ENCODE measurements at regions not wholly inside any gene's neighbourhood (a gene's known extent, or its start where the extent isn't known, plus 50 kb on each side); places are given as distances from the start of the nearest gene placed in this dataset.

DNA sequence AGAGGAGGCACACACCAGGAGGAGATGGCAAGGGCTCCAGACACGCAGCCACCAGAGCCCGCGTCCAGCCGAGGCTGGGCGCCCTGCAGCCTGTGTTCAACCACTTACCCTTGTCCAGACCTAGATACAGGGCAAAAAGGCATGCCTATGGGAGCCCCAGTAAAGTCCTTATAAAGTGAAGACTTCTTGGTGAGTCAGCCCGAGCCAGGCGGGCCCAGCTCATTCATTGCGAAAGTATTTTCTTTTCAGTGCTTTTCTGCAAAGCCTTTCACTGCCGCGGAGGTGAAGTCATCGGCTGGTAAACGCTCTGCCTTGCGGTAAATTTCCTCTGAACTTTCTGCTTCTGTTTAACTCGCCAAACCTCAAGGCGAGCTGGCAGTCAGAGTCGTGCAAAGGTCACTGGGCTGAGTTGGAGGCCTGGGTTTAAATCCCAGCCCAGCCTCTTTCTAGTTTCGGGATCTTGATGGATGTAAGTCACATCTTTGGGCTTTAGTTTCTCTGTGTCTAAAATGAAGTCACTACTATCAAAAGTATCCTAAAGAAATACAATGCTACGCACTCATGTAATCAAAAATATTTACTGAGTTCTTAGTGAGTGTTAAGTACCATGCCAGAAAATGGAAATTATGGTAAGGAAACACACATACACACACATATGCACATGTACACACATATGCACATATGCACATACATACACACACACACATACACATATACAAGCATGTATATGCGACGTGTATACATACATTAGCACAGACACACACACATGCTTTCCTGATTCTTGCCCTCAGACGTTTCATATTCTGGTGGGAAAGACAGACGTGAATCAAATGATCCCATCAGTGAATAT, 54.7 kb upstream of the IFFO2 start (continued):
- no peak for TF ChIP-seq SCMH1 (CRISPR knock-in tag; IDR thresholded peaks at IDR 0.05; ENCODE audit: borderline replicate concordance)
- TF ChIP-seq ZNF274 (CRISPR knock-in tag; IDR thresholded peaks at IDR 0.05), result no peak
- no peak for TF ChIP-seq NR1H2 (CRISPR knock-in tag; IDR thresholded peaks at IDR 0.05; ENCODE audit: borderline replicate concordance, low read depth)
- TF ChIP-seq ZBTB7B (CRISPR knock-in tag; IDR thresholded peaks at IDR 0.05), result peak; percentile 81
- no peak for TF ChIP-seq ZNF724P (CRISPR knock-in tag; IDR thresholded peaks at IDR 0.05; ENCODE audit: borderline replicate concordance)
- peak; percentile 66 for TF ChIP-seq FOXA3 (CRISPR knock-in tag; IDR thresholded peaks at IDR 0.05)
- TF ChIP-seq ASH2L (IDR thresholded peaks at IDR 0.05; ENCODE audit: insufficient read length, low read depth, low read length), result peak; percentile 25
- TF ChIP-seq GABPA (IDR thresholded peaks at IDR 0.05; ENCODE audit: low read depth, low read length), result no peak
- TF ChIP-seq GABPA (CRISPR knock-in tag; IDR thresholded peaks at IDR 0.05; ENCODE audit: low read depth), result no peak
- TF ChIP-seq FIP1L1 (IDR thresholded peaks at IDR 0.05; ENCODE audit: borderline replicate concordance, insufficient read depth, low read depth, low read length), result no peak
- peak; percentile 40; the same call in 1 of the 2 replicates for TF ChIP-seq SP5 (CRISPR knock-in tag; IDR thresholded peaks at IDR 0.05; ENCODE audit: borderline replicate concordance, low read depth)
- TF ChIP-seq FOXJ3 (CRISPR knock-in tag; IDR thresholded peaks at IDR 0.05; ENCODE audit: borderline replicate concordance), result no peak
- TF ChIP-seq JDP2 (CRISPR knock-in tag; IDR thresholded peaks at IDR 0.05; ENCODE audit: borderline replicate concordance), result no peak
- TF ChIP-seq ZNF496 (CRISPR knock-in tag; IDR thresholded peaks at IDR 0.05; ENCODE audit: insufficient replicate concordance), result no peak
- TF ChIP-seq ZNF292 (CRISPR knock-in tag; IDR thresholded peaks at IDR 0.05; ENCODE audit: borderline replicate concordance, low read depth), result no peak
- TF ChIP-seq, protein P1, sequence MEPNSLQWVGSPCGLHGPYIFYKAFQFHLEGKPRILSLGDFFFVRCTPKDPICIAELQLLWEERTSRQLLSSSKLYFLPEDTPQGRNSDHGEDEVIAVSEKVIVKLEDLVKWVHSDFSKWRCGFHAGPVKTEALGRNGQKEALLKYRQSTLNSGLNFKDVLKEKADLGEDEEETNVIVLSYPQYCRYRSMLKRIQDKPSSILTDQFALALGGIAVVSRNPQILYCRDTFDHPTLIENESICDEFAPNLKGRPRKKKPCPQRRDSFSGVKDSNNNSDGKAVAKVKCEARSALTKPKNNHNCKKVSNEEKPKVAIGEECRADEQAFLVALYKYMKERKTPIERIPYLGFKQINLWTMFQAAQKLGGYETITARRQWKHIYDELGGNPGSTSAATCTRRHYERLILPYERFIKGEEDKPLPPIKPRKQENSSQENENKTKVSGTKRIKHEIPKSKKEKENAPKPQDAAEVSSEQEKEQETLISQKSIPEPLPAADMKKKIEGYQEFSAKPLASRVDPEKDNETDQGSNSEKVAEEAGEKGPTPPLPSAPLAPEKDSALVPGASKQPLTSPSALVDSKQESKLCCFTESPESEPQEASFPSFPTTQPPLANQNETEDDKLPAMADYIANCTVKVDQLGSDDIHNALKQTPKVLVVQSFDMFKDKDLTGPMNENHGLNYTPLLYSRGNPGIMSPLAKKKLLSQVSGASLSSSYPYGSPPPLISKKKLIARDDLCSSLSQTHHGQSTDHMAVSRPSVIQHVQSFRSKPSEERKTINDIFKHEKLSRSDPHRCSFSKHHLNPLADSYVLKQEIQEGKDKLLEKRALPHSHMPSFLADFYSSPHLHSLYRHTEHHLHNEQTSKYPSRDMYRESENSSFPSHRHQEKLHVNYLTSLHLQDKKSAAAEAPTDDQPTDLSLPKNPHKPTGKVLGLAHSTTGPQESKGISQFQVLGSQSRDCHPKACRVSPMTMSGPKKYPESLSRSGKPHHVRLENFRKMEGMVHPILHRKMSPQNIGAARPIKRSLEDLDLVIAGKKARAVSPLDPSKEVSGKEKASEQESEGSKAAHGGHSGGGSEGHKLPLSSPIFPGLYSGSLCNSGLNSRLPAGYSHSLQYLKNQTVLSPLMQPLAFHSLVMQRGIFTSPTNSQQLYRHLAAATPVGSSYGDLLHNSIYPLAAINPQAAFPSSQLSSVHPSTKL (CRISPR knock-in tag; IDR thresholded peaks at IDR 0.05), result peak; percentile 94
- TF ChIP-seq SATB2 (CRISPR knock-in tag; IDR thresholded peaks at IDR 0.05), result no peak
- no peak for TF ChIP-seq RNF2 (conservative IDR thresholded peaks at IDR 0.05; ENCODE audit: low read depth)
- TF ChIP-seq SSRP1 (CRISPR knock-in tag; IDR thresholded peaks at IDR 0.05), result no peak
- no peak for TF ChIP-seq ZNF136 (CRISPR knock-in tag; IDR thresholded peaks at IDR 0.05; ENCODE audit: low read depth)
- TF ChIP-seq CHD2 (IDR thresholded peaks at IDR 0.05; ENCODE audit: low read depth, low read length), result no peak
- no peak for TF ChIP-seq ZNF550 (CRISPR knock-in tag; IDR thresholded peaks at IDR 0.05; ENCODE audit: borderline replicate concordance)
- TF ChIP-seq, protein P2, sequence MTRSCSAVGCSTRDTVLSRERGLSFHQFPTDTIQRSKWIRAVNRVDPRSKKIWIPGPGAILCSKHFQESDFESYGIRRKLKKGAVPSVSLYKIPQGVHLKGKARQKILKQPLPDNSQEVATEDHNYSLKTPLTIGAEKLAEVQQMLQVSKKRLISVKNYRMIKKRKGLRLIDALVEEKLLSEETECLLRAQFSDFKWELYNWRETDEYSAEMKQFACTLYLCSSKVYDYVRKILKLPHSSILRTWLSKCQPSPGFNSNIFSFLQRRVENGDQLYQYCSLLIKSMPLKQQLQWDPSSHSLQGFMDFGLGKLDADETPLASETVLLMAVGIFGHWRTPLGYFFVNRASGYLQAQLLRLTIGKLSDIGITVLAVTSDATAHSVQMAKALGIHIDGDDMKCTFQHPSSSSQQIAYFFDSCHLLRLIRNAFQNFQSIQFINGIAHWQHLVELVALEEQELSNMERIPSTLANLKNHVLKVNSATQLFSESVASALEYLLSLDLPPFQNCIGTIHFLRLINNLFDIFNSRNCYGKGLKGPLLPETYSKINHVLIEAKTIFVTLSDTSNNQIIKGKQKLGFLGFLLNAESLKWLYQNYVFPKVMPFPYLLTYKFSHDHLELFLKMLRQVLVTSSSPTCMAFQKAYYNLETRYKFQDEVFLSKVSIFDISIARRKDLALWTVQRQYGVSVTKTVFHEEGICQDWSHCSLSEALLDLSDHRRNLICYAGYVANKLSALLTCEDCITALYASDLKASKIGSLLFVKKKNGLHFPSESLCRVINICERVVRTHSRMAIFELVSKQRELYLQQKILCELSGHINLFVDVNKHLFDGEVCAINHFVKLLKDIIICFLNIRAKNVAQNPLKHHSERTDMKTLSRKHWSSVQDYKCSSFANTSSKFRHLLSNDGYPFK (CRISPR knock-in tag; IDR thresholded peaks at IDR 0.05; ENCODE audit: borderline replicate concordance), result 0 out of 2 replicates have a peak, but pooled peaks have one; percentile 11
- TF ChIP-seq, protein P3, sequence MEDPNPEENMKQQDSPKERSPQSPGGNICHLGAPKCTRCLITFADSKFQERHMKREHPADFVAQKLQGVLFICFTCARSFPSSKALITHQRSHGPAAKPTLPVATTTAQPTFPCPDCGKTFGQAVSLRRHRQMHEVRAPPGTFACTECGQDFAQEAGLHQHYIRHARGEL (CRISPR knock-in tag; IDR thresholded peaks at IDR 0.05), result no peak

Data from HepG2 (cell line).